ENCODE measurements at regions not wholly inside any gene's neighbourhood (a gene's known extent, or its start where the extent isn't known, plus 50 kb on each side); places are given as distances from the start of the nearest gene placed in this dataset.

DNA sequence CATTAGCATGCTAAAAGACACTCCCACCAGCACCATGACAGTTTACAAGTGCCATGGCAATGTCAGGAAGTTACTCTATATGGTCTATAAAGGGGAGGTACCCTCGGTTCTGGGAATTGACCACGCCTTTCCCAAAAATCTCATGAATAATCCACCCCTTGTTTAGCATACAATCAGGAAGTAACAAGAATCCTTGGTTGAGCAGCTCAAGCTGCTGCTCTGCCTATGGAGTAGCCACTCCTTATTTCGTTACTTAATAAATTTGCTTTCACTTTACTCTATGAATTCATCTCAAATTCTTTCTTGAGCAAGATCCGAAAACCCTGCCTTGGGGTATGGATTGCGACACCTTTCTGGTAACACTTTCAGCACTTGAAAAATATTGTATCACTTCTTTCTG lies 243.0 kb downstream of the BMP2 start:
- H3K9me3 ChIP-seq: no peaks in the 10 kb centered on the region
- DNase-seq (no peak), ATAC-seq (no peak)
- no peak overlapping the region for H3K27ac ChIP-seq
- H3K27me3 ChIP-seq: no peaks in the 10 kb centered on the region
- intact Hi-C loops (cut with DNase I; ENCODE audit: low total_unique reads): no loop called here
- TF ChIP-seq, protein P1, sequence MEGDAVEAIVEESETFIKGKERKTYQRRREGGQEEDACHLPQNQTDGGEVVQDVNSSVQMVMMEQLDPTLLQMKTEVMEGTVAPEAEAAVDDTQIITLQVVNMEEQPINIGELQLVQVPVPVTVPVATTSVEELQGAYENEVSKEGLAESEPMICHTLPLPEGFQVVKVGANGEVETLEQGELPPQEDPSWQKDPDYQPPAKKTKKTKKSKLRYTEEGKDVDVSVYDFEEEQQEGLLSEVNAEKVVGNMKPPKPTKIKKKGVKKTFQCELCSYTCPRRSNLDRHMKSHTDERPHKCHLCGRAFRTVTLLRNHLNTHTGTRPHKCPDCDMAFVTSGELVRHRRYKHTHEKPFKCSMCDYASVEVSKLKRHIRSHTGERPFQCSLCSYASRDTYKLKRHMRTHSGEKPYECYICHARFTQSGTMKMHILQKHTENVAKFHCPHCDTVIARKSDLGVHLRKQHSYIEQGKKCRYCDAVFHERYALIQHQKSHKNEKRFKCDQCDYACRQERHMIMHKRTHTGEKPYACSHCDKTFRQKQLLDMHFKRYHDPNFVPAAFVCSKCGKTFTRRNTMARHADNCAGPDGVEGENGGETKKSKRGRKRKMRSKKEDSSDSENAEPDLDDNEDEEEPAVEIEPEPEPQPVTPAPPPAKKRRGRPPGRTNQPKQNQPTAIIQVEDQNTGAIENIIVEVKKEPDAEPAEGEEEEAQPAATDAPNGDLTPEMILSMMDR (IDR thresholded peaks at IDR 0.05 in 4 of 5, conservative IDR thresholded peaks at IDR 0.05 in 1 of 5): no peak
- no peak for TF ChIP-seq POLR2A (IDR thresholded peaks at IDR 0.05)
- H3K4me1 ChIP-seq: no peaks in the 10 kb centered on the region
- no peak overlapping the region for H3K4me3 ChIP-seq
- no peaks in the 10 kb centered on the region for H3K36me3 ChIP-seq
- in situ Hi-C loops (cut with MboI; ENCODE audit: low sequenced_read_pairs in 4 of 4): no loop called here

DNA sequence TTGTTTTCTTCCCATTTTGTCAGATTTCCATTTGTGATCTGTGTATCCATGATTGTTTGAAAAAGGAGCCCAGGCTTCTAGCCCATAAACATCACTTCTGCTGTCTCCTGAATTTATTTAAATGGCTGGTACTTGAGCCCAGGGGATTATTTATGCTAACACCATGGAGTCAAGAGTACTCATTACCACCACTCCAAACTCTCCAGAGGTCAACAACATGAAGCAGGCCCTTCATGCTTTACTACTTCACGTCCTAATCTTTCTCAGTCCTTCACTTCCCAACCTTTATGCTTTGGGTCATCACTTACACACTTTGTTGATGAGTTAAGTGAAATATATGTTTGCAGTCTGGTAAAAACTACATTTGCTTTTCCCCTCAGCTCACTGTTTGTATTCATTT lies 247.8 kb downstream of the BMP2 start:
- in situ Hi-C loops (cut with MboI; ENCODE audit: low sequenced_read_pairs in 4 of 4): no loop called here

GRCh38 chr20:7022597-7022996 lies 255.1 kb downstream of the BMP2 start:
- intact Hi-C loops (cut with DNase I; ENCODE audit: low total_unique reads): no loop called here
- TF ChIP-seq, protein P1 (IDR thresholded peaks at IDR 0.05 in 4 of 5, conservative IDR thresholded peaks at IDR 0.05 in 1 of 5): no peak
- in situ Hi-C loops (cut with MboI; ENCODE audit: low sequenced_read_pairs in 4 of 4): no loop called here

More for the DNA sequence above, 247.8 kb downstream of the BMP2 start:
- Histone ChIP-seq H3K27ac (no peak overlapping the region), H3K9me3 (no peaks in the 10 kb centered on the region), H3K27me3 (no peaks in the 10 kb centered on the region), H3K36me3 (no peaks in the 10 kb centered on the region), H3K4me1 (no peaks in the 10 kb centered on the region), H3K4me3 (no peak overlapping the region)
- DNase-seq (no peak), ATAC-seq (no peak)
- TF ChIP-seq POLR2A (IDR thresholded peaks at IDR 0.05): no peak
- TF ChIP-seq, protein P1 (IDR thresholded peaks at IDR 0.05 in 4 of 5, conservative IDR thresholded peaks at IDR 0.05 in 1 of 5): no peak
- intact Hi-C loops (cut with DNase I; ENCODE audit: low total_unique reads): no loop called here

DNA sequence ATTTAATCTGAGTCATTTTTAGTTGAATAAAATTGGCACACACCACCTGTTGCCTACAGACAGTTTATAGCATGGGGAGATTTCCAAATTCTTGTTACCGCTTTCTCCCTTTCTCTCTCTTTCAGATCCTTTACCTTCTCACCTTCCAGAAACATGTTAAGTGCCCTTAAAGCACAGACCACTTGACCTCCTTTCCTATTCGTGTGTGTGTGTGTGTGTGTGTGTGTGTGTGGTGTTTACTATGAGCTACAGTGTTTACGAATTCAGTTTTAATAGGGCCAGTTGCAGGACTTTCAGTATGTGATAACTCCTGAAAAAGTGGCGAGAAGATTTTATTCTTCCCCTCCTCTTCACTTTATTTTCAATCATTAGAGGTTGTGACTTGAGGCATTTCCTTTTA lies 258.1 kb downstream of the BMP2 start:
- DNase-seq (no peak), ATAC-seq (no peak)
- Histone ChIP-seq H3K27ac (no peak overlapping the region), H3K4me1 (no peaks in the 10 kb centered on the region), H3K4me3 (no peak overlapping the region), H3K9me3 (no peaks in the 10 kb centered on the region), H3K36me3 (no peaks in the 10 kb centered on the region), H3K27me3 (no peaks in the 10 kb centered on the region)
- TF ChIP-seq, protein P1 (IDR thresholded peaks at IDR 0.05 in 4 of 5, conservative IDR thresholded peaks at IDR 0.05 in 1 of 5): no peak
- TF ChIP-seq POLR2A (IDR thresholded peaks at IDR 0.05): no peak
- in situ Hi-C loops (cut with MboI; ENCODE audit: low sequenced_read_pairs in 4 of 4): no loop called here
- intact Hi-C loops (cut with DNase I; ENCODE audit: low total_unique reads): no loop called here

More at GRCh38 chr20:7022597-7022996, 255.1 kb downstream of the BMP2 start:
- Histone ChIP-seq H3K4me1 (no peaks in the 10 kb centered on the region), H3K27ac (no peak overlapping the region), H3K27me3 (no peaks in the 10 kb centered on the region), H3K36me3 (no peaks in the 10 kb centered on the region), H3K9me3 (no peaks in the 10 kb centered on the region), H3K4me3 (no peak overlapping the region)
- ATAC-seq: no peak
- no peak for DNase-seq

GRCh38 chr20:7029019-7029418 lies 261.5 kb downstream of the BMP2 start:
- ATAC-seq (no peak), DNase-seq (no peak)
- Histone ChIP-seq H3K27ac (no peak overlapping the region), H3K27me3 (no peaks in the 10 kb centered on the region), H3K4me3 (no peak overlapping the region), H3K9me3 (no peaks in the 10 kb centered on the region), H3K36me3 (no peaks in the 10 kb centered on the region), H3K4me1 (no peaks in the 10 kb centered on the region)
- intact Hi-C loops (cut with DNase I; ENCODE audit: low total_unique reads) (no loop called here), in situ Hi-C loops (cut with MboI; ENCODE audit: low sequenced_read_pairs in 4 of 4) (no loop called here)
- TF ChIP-seq, protein P1 (IDR thresholded peaks at IDR 0.05 in 4 of 5, conservative IDR thresholded peaks at IDR 0.05 in 1 of 5): no peak
- no peak for TF ChIP-seq POLR2A (IDR thresholded peaks at IDR 0.05)
